ENCODE measurements at regions not wholly inside any gene's neighbourhood (a gene's known extent, or its start where the extent isn't known, plus 50 kb on each side); places are given as distances from the start of the nearest gene placed in this dataset.
A peak's percentile ranks its signal among the peaks of the same experiment; 100 is the strongest.

- TF ChIP-seq CTCF (IDR thresholded peaks at IDR 0.05), result no peak
- TF ChIP-seq POLR2A (IDR thresholded peaks at IDR 0.05), result no peak
- peak in 1 of 3 donors; percentile 11 for TF ChIP-seq POLR2AphosphoS5 (IDR thresholded peaks at IDR 0.05)
These were observed 224.8 kb upstream of the HES1 start for GRCh38 chr3:193910886-193911738.

All from stomach (tissue), 4 donors.